ENCODE measurements at regions not wholly inside any gene's neighbourhood (a gene's known extent, or its start where the extent isn't known, plus 50 kb on each side); places are given as distances from the start of the nearest gene placed in this dataset.
"Not testable (repeated sequence)": the region's sequence is repeated elsewhere in the genome, so short reads cannot be mapped to it uniquely, and the experiment has no call there.

GRCh38 chr2:34734042-34734441, 1134.9 kb upstream of the FAM98A start:
- Histone ChIP-seq H3K4me3 (ENCODE audit: low read depth in 1 of 2, low read length in 2 of 2) (no peak overlapping the region), H3K36me3 (ENCODE audit: control insufficient read depth in 2 of 2, insufficient read depth in 2 of 2, low read length in 1 of 2) (no peaks in the 10 kb centered on the region), H3K27ac (ENCODE audit: low read depth in 2 of 2, low read length in 1 of 2) (no peak overlapping the region), H3K27me3 (ENCODE audit: control insufficient read depth in 1 of 2, insufficient read depth in 2 of 2, low read length in 2 of 2) (no peaks in the 10 kb centered on the region), H3K9me3 (ENCODE audit: control insufficient read depth in 2 of 2, insufficient read depth in 1 of 2, low read depth in 1 of 2, low read length in 1 of 2) (no peaks in the 10 kb centered on the region), H3K4me1 (ENCODE audit: control insufficient read depth in 2 of 2, insufficient read depth in 2 of 2, low read length in 1 of 2) (no peaks in the 10 kb centered on the region)
- 61 to 70% methylated on average over 1 of the region's 1 CpG for WGBS, 2 donors

- no peaks in the 10 kb centered on the region for H3K9me3 ChIP-seq (ENCODE audit: control insufficient read depth in 2 of 2, insufficient read depth in 1 of 2, low read depth in 1 of 2, low read length in 1 of 2)
- H3K27me3 ChIP-seq (ENCODE audit: control insufficient read depth in 1 of 2, insufficient read depth in 2 of 2, low read length in 2 of 2), result no peaks in the 10 kb centered on the region
- no peaks in the 10 kb centered on the region for H3K36me3 ChIP-seq (ENCODE audit: control insufficient read depth in 2 of 2, insufficient read depth in 2 of 2, low read length in 1 of 2)
- H3K4me1 ChIP-seq (ENCODE audit: control insufficient read depth in 2 of 2, insufficient read depth in 2 of 2, low read length in 1 of 2), result no peaks in the 10 kb centered on the region
- no peak overlapping the region for H3K4me3 ChIP-seq (ENCODE audit: low read depth in 1 of 2, low read length in 2 of 2)
- H3K27ac ChIP-seq (ENCODE audit: low read depth in 2 of 2, low read length in 1 of 2), result no peak overlapping the region
- 55 to 72% methylated on average over 2 of the region's 2 CpGs for WGBS, 2 donors
Measured at GRCh38 chr2:34731292-34731691, 1132.2 kb upstream of the FAM98A start.

DNA sequence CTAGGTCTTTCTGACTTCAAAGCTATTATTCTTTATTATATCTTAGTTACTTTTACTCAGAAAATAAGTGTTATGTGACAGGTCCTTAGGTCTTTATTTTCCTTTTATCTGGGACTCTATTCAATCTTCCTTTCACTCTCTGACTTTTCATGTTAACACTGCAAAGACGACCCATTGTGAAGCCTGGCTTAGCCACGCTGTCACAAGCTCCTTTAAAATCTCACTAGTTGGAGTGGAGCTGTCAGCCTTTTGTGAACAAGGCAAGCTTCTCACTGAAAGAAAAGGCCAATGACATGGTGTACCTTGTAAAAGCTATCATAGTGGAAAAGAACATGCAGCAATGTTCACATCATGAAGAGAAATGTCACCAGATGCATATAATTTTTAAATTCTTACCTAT, 1130.7 kb upstream of the FAM98A start:
- Histone ChIP-seq H3K27me3 (ENCODE audit: control insufficient read depth in 1 of 2, insufficient read depth in 2 of 2, low read length in 2 of 2) (no peaks in the 10 kb centered on the region), H3K4me3 (ENCODE audit: low read depth in 1 of 2, low read length in 2 of 2) (no peak overlapping the region), H3K9me3 (ENCODE audit: control insufficient read depth in 2 of 2, insufficient read depth in 1 of 2, low read depth in 1 of 2, low read length in 1 of 2) (no peaks in the 10 kb centered on the region), H3K36me3 (ENCODE audit: control insufficient read depth in 2 of 2, insufficient read depth in 2 of 2, low read length in 1 of 2) (no peaks in the 10 kb centered on the region), H3K4me1 (ENCODE audit: control insufficient read depth in 2 of 2, insufficient read depth in 2 of 2, low read length in 1 of 2) (no peaks in the 10 kb centered on the region), H3K27ac (ENCODE audit: low read depth in 2 of 2, low read length in 1 of 2) (no peak overlapping the region)
- 29 to 42% methylated on average over 2 of the region's 2 CpGs for WGBS, 2 donors

DNA sequence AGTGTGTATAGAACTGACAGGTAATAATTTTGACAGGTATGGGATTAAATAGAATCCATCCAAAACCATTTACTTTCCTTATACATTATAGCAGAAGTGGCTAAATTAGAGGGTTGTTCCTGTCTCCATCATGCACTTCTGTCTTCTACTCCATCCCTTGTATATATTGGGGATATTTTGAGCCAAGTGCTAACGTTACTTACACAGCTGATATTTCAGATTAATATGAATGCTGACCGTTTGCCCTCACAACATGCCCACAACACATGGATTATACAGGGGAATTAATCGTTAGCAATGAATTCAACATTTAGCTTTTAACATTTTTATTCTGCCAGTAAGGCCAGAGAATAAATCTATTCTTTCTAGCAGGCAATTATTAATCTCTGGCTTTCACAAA, 1125.0 kb upstream of the FAM98A start:
- 53 to 58% methylated on average over 3 of the region's 3 CpGs for WGBS, 2 donors

DNA sequence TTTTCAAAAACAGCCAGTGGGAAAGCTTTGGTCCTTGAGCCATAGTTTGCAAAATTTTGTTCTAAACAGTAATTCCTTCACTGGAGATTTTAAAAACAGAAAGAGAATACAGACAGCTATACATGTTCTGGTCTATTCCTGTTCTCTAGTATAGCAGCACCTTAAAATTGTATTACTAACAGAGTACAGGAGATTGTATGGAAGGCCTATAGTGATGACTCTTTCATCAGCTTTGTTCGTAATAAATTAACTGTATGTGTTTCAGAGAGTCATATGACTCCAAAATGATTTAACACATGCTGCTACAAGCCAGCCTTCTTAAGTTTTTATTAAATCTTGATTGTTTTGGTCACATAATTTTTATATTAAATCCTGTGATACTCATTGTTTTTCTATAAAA, 1124.6 kb upstream of the FAM98A start:
- WGBS, 2 donors, result 73 to 74% methylated on average over 1 of the region's 1 CpG
- Histone ChIP-seq H3K27ac (ENCODE audit: low read depth in 2 of 2, low read length in 1 of 2) (no peak overlapping the region), H3K36me3 (ENCODE audit: control insufficient read depth in 2 of 2, insufficient read depth in 2 of 2, low read length in 1 of 2) (no peaks in the 10 kb centered on the region), H3K4me3 (ENCODE audit: low read depth in 1 of 2, low read length in 2 of 2) (no peak overlapping the region), H3K4me1 (ENCODE audit: control insufficient read depth in 2 of 2, insufficient read depth in 2 of 2, low read length in 1 of 2) (no peaks in the 10 kb centered on the region), H3K27me3 (ENCODE audit: control insufficient read depth in 1 of 2, insufficient read depth in 2 of 2, low read length in 2 of 2) (no peaks in the 10 kb centered on the region), H3K9me3 (ENCODE audit: control insufficient read depth in 2 of 2, insufficient read depth in 1 of 2, low read depth in 1 of 2, low read length in 1 of 2) (no peaks in the 10 kb centered on the region)

More for the DNA sequence above, 1125.0 kb upstream of the FAM98A start:
- Histone ChIP-seq H3K27me3 (ENCODE audit: control insufficient read depth in 1 of 2, insufficient read depth in 2 of 2, low read length in 2 of 2) (no peaks in the 10 kb centered on the region), H3K4me3 (ENCODE audit: low read depth in 1 of 2, low read length in 2 of 2) (no peak overlapping the region), H3K27ac (ENCODE audit: low read depth in 2 of 2, low read length in 1 of 2) (no peak overlapping the region), H3K4me1 (ENCODE audit: control insufficient read depth in 2 of 2, insufficient read depth in 2 of 2, low read length in 1 of 2) (no peaks in the 10 kb centered on the region), H3K36me3 (ENCODE audit: control insufficient read depth in 2 of 2, insufficient read depth in 2 of 2, low read length in 1 of 2) (no peaks in the 10 kb centered on the region), H3K9me3 (ENCODE audit: control insufficient read depth in 2 of 2, insufficient read depth in 1 of 2, low read depth in 1 of 2, low read length in 1 of 2) (no peaks in the 10 kb centered on the region)

DNA sequence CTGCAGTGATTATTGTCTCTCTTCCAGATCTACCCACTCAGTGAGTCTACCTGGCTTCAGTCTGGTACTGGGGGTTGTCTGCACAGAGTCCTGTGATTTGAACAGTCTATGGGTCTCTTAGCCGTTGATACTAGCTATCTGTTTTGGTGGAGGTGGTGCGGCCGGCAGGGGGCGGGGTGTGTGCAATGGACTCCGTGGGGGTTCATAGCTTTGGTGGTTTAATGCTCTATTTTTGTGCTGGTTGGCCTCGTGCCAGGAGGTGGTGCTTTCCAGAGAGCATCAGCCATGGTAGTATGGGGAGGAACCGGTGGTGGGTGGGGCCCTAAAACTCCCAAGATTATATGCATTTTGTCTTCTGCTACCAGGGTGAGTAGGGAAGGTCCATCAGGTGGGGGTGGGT, 1120.1 kb upstream of the FAM98A start:
- no peaks in the 10 kb centered on the region for H3K27me3 ChIP-seq (ENCODE audit: control insufficient read depth in 1 of 2, insufficient read depth in 2 of 2, low read length in 2 of 2)
- no peaks in the 10 kb centered on the region for H3K9me3 ChIP-seq (ENCODE audit: control insufficient read depth in 2 of 2, insufficient read depth in 1 of 2, low read depth in 1 of 2, low read length in 1 of 2)
- WGBS, 2 donors, result 86 to 90% methylated on average over 7 of the region's 7 CpGs
- no peaks in the 10 kb centered on the region for H3K4me1 ChIP-seq (ENCODE audit: control insufficient read depth in 2 of 2, insufficient read depth in 2 of 2, low read length in 1 of 2)
- no peak overlapping the region for H3K27ac ChIP-seq (ENCODE audit: low read depth in 2 of 2, low read length in 1 of 2)
- no peaks in the 10 kb centered on the region for H3K36me3 ChIP-seq (ENCODE audit: control insufficient read depth in 2 of 2, insufficient read depth in 2 of 2, low read length in 1 of 2)
- no peak overlapping the region for H3K4me3 ChIP-seq (ENCODE audit: low read depth in 1 of 2, low read length in 2 of 2)

DNA sequence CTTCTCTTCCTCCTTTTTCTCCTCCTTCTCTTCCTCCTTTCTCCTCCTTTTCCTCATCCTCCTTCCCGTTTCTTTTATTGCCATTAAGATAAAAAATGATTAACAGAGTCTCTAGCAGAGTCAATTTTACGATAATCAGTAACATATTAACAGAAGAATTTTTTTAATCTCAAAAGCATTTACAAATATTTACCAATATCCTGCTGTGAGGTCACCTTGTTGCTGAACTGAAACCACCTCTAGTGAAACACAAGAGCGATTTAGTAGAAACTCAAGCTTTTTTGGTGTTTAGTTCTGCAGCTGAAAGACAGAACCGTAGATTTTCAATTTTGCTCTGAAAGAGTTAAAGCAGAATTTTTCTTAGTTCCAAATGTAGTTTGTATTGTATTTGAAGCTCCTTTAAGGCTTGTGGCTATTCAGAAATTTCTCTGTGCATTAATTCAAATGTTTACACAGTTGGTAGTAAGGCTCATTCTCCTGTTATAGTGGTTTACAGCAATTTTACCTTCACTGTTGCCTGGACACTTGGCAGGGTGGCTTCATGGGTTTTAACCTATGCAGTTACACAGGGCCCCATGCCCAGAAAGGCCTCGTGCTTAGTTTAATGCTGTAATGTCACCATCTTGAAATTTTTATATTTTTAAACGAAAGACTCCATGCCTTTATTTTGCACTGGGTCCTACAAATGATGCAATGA, 1106.6 kb upstream of the FAM98A start:
- no peak overlapping the region for H3K27ac ChIP-seq (ENCODE audit: low read depth in 2 of 2, low read length in 1 of 2)
- no peaks in the 10 kb centered on the region for H3K36me3 ChIP-seq (ENCODE audit: control insufficient read depth in 2 of 2, insufficient read depth in 2 of 2, low read length in 1 of 2)
- WGBS, 2 donors, result 54 to 67% methylated on average over 6 of the region's 6 CpGs
- H3K4me3 ChIP-seq (ENCODE audit: low read depth in 1 of 2, low read length in 2 of 2), result no peak overlapping the region
- H3K4me1 ChIP-seq (ENCODE audit: control insufficient read depth in 2 of 2, insufficient read depth in 2 of 2, low read length in 1 of 2), result no peaks in the 10 kb centered on the region
- H3K9me3 ChIP-seq (ENCODE audit: control insufficient read depth in 2 of 2, insufficient read depth in 1 of 2, low read depth in 1 of 2, low read length in 1 of 2), result no peaks in the 10 kb centered on the region
- H3K27me3 ChIP-seq (ENCODE audit: control insufficient read depth in 1 of 2, insufficient read depth in 2 of 2, low read length in 2 of 2), result no peaks in the 10 kb centered on the region

GRCh38 chr2:34703292-34703691, 1104.2 kb upstream of the FAM98A start:
- H3K4me3 ChIP-seq (ENCODE audit: low read depth in 1 of 2, low read length in 2 of 2), result no peak overlapping the region
- no peaks in the 10 kb centered on the region for H3K4me1 ChIP-seq (ENCODE audit: control insufficient read depth in 2 of 2, insufficient read depth in 2 of 2, low read length in 1 of 2)
- H3K36me3 ChIP-seq (ENCODE audit: control insufficient read depth in 2 of 2, insufficient read depth in 2 of 2, low read length in 1 of 2), result no peaks in the 10 kb centered on the region
- H3K27me3 ChIP-seq (ENCODE audit: control insufficient read depth in 1 of 2, insufficient read depth in 2 of 2, low read length in 2 of 2), result no peaks in the 10 kb centered on the region
- H3K27ac ChIP-seq (ENCODE audit: low read depth in 2 of 2, low read length in 1 of 2), result no peak overlapping the region
- H3K9me3 ChIP-seq (ENCODE audit: control insufficient read depth in 2 of 2, insufficient read depth in 1 of 2, low read depth in 1 of 2, low read length in 1 of 2), result no peaks in the 10 kb centered on the region
- 17 to 27% methylated on average over 2 of the region's 2 CpGs for WGBS, 2 donors

GRCh38 chr2:34702391-34702790, 1103.3 kb upstream of the FAM98A start:
- not testable (repeated sequence) for H3K4me3 ChIP-seq (ENCODE audit: low read depth in 1 of 2, low read length in 2 of 2); H3K9me3 ChIP-seq (ENCODE audit: control insufficient read depth in 2 of 2, insufficient read depth in 1 of 2, low read depth in 1 of 2, low read length in 1 of 2); H3K36me3 ChIP-seq (ENCODE audit: control insufficient read depth in 2 of 2, insufficient read depth in 2 of 2, low read length in 1 of 2); H3K27ac ChIP-seq (ENCODE audit: low read depth in 2 of 2, low read length in 1 of 2); H3K27me3 ChIP-seq (ENCODE audit: control insufficient read depth in 1 of 2, insufficient read depth in 2 of 2, low read length in 2 of 2); H3K4me1 ChIP-seq (ENCODE audit: control insufficient read depth in 2 of 2, insufficient read depth in 2 of 2, low read length in 1 of 2)
- 76 to 84% methylated on average over 6 of the region's 6 CpGs for WGBS, 2 donors

- H3K36me3 ChIP-seq (ENCODE audit: control insufficient read depth in 2 of 2, insufficient read depth in 2 of 2, low read length in 1 of 2); H3K4me1 ChIP-seq (ENCODE audit: control insufficient read depth in 2 of 2, insufficient read depth in 2 of 2, low read length in 1 of 2); H3K27me3 ChIP-seq (ENCODE audit: control insufficient read depth in 1 of 2, insufficient read depth in 2 of 2, low read length in 2 of 2); H3K4me3 ChIP-seq (ENCODE audit: low read depth in 1 of 2, low read length in 2 of 2); H3K9me3 ChIP-seq (ENCODE audit: control insufficient read depth in 2 of 2, insufficient read depth in 1 of 2, low read depth in 1 of 2, low read length in 1 of 2); H3K27ac ChIP-seq (ENCODE audit: low read depth in 2 of 2, low read length in 1 of 2): not testable (repeated sequence)
- WGBS, 2 donors, result 90 to 93% methylated on average over 12 of the region's 12 CpGs
Measured at GRCh38 chr2:34677591-34677990, 1078.5 kb upstream of the FAM98A start.
